ENCODE measurements at regions not wholly inside any gene's neighbourhood (a gene's known extent, or its start where the extent isn't known, plus 50 kb on each side); places are given as distances from the start of the nearest gene placed in this dataset.
"Not testable (repeated sequence)": the region's sequence is repeated elsewhere in the genome, so short reads cannot be mapped to it uniquely, and the experiment has no call there.

GRCh38 chr2:54065411-54065810, 50.0 kb upstream of the ACYP2 start:
- peak; percentile 83 for DNase-seq (ENCODE audit: low read depth)

DNA sequence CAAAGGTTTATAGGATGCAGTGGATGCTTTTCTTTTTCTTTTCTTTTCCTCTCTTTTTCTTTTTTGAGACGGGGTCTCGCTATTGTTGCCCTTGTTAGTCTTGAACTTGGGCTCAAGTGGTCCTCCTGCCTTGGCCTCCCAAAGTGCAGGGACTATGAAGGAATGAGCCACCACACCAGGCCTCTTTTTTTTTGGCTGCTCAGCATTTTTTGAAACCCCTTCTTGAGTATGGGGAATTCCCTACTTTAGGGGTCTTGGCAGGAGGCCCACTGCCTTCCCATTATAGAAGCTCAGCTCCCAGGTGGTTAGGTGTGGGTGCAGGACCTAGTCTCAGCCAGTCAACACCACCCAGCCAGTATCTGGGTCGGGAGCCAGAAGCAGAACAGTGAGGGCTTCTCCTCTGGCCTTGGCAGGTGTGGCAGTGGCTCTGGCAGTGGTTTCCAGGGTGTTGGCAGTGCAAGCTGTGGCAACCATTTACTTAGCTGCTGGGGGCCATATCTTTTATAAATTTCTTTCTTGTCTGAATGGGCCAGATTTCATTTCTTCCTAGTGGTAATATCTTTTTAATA, 51.4 kb upstream of the ACYP2 start:
- DNase-seq (ENCODE audit: low read depth) = no peak

GRCh38 chr2:54062401-54062800, 53.0 kb upstream of the ACYP2 start:
- no peak for DNase-seq (ENCODE audit: low read depth)

GRCh38 chr2:54061272-54061671, 54.1 kb upstream of the ACYP2 start:
- no peak for DNase-seq (ENCODE audit: low read depth)

- no peak for DNase-seq (ENCODE audit: low read depth)
These were observed 55.4 kb upstream of the ACYP2 start for GRCh38 chr2:54059986-54060385.

DNA sequence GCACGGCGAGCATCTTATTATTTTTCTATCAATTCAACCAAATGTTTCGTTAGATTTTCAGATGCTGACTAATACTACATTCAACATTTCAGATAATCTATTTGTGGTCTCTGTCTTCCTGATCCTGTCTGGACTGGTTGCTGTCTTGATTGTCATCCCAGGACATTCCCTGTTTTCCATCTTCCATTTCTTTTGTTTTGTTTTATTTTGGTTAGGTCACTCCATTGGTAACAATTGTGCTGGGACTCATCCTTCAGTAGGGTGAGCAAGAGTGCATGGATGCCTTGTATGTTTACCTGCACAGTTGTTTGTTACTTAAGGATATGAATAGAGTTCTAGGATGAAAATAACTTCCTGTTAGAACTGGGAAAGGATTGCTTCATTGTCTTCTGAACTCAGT, 55.9 kb upstream of the ACYP2 start:
- DNase-seq (ENCODE audit: low read depth) = no peak

DNA sequence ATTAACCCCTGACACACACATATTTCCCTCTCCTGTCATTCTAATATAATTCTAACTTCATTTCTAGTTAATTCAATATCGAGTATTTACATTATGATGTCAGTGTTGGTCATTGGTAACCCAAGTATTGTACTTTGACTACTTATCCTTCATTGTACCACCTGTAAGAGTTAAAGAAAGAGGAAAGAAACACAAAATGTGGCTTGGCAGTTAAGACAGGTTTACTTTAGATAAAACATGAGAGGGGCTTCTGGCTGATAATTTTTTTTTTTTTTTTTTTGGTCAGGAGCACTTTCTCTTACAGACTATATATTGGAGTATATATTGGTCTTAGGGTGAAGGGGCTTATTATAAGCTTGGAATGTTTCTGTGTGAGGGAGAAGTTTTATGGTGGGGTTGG, 57.0 kb upstream of the ACYP2 start:
- DNase-seq (ENCODE audit: low read depth) = no peak

DNA sequence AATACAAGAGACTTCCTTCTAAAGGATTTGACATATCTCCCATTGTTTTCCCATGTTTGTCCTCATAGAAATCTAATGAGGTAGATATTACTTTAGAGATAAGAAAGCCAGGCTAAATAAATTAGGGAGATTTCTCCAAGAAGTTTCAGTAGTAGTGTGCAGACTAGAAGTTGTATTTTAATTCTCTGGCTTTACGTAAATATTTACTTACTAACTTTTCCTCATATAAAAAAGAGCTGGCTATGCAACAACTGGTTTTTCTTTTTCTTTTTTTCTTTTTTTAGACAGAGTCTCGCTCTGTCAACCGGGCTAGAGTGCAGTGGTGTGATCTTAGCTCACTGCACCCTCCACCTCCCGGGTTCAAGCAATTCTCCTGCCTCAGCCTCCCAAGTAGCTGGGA, 60.6 kb upstream of the ACYP2 start:
- no peak for DNase-seq (ENCODE audit: low read depth)

DNA sequence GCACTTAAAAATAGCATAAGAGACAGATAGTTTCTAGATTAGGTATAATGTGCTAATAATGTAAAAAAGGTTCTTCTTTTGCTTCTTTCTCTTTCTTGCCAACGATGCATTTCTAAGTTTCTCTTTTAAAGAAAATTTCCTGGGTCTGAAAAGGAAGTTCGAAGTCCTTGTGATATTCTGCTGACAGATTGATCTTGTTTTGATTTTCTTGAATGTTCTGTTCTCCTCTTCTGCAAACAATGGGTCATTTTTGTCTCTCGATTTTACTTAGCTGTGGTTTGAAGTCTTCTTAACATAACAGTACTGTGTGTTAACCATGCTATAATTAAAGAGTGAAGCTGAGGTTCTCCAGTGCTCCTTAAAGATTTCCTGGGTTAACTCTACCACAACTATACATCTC, 61.1 kb upstream of the ACYP2 start:
- DNase-seq (ENCODE audit: low read depth) = no peak

DNA sequence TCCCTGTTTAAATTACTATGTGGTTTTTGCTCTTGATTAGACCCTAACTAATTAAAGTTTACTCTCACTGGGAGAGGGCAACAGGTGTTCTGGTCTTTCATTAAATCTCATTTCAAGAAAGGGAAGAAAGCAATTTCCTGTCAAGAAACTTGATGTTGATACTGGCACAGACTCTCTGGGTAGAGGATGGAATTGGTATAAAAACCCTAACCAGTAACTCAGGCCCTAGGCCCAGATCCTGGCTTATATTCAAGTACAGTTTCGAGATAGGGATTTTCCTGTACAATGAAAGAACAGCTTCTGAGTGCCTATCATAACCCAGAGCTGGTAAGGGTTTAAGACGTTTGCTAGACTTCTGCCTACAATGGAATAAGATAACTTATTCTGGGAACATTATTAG, 61.6 kb upstream of the ACYP2 start:
- DNase-seq (ENCODE audit: low read depth) = no peak

- no peak for DNase-seq (ENCODE audit: low read depth)
These were observed 62.3 kb upstream of the ACYP2 start for GRCh38 chr2:54052825-54053718.

- DNase-seq (ENCODE audit: low read depth) = no peak
These were observed 65.0 kb upstream of the ACYP2 start for GRCh38 chr2:54050445-54050844.

GRCh38 chr2:54049365-54049764, 66.0 kb upstream of the ACYP2 start:
- no peak for DNase-seq (ENCODE audit: low read depth)

DNA sequence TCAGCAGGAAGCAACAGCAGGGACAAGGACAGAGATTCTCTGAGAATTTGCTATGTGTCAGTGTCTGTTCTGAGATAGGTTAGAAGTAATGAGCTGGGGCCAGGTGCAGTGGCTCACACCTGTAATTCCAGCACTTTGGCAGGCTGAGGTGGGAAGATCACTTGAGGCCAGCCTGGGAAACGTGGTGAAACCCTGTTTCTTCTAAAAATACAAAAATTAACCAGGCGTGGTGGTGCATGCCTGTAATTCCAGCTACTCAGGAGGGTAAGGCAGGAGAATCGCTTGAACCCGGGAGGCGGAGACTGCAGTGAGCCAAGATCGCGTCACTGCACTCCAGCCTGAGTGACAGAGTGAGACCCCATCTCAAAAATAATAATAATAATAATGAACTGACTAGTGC, 66.5 kb upstream of the ACYP2 start:
- not testable (repeated sequence) for DNase-seq (ENCODE audit: low read depth)

DNA sequence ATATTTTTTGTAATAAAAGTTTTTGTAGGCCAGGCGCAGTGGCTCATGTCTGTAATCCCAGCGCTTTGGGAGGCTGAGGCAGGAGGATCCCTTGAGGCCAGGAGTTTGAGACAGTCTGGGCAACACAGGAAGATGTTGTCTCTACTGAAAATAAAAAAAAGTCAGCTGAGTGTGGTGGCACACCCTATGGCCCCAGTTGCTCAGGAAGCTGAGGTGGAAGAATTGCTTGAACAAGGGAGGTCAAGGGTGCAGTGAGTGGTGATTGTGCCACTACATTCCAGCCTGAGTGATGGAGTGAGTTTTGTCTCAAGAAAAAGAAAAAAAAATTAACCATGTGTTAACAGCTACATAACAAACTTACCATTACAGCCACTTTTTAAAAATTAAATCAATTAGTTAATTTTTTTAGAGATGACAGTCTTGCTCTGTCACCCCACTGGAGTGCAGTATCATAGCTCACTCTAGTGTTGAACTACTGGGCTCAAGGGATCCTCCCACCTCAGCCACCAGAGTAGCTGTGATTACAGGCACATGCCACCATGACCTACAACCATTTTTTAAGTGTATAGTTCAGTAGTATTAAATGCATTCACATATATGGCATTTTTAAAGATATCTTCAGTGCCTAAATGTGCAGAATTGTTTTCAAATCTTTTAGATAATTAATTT, 67.2 kb upstream of the ACYP2 start:
- DNase-seq (ENCODE audit: low read depth) = peak; percentile 21

- DNase-seq (ENCODE audit: low read depth) = no peak
These were observed 67.8 kb upstream of the ACYP2 start for GRCh38 chr2:54047658-54048057.

- DNase-seq (ENCODE audit: low read depth) = peak; percentile 51
These were observed 68.3 kb upstream of the ACYP2 start for GRCh38 chr2:54047091-54047490.

- DNase-seq (ENCODE audit: low read depth) = no peak
These were observed 72.3 kb upstream of the PSME4 start for GRCh38 chr2:54042897-54043620.

DNA sequence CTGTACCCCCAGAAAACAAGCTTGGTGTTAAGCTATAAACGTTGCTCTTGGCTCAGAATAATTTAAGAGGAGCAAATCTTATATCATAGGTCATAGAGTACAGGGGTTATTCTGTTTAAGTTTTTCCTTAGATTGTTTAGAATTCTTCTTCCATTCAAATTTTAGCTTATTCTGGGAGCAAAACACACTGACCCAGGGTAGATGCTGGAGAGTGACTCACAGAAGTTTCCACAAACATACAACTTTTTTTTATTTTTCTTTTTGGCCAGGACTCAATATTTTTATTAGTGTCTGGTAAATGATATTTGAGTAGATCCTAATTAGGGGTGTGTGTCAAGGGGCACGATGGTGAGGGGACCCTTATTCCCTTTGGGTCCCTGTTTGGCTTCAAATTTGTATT, 71.5 kb upstream of the PSME4 start:
- no peak for DNase-seq (ENCODE audit: low read depth)

GRCh38 chr2:54041135-54041534, 70.3 kb upstream of the PSME4 start:
- DNase-seq (ENCODE audit: low read depth) = peak; percentile 90

DNA sequence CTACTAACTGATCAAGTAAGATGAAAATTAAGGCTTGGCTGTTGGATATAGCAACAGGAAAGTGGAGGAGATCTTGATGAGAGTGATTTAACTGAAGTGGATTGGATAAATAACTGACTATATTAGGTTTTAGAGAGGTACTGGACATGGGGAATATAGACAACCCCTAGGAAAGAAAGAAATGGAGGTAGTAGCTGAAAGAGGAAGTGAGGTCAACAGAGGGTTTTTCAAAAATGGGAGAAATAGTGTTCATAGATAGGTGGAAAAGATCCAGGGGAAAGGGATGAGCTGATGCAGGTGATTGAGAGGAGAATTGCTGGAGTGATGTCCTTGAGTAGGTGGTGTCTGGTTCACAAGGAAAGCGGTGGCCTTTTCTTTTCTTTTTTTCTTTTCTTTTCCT, 69.9 kb upstream of the PSME4 start:
- DNase-seq (ENCODE audit: low read depth) = no peak

DNA sequence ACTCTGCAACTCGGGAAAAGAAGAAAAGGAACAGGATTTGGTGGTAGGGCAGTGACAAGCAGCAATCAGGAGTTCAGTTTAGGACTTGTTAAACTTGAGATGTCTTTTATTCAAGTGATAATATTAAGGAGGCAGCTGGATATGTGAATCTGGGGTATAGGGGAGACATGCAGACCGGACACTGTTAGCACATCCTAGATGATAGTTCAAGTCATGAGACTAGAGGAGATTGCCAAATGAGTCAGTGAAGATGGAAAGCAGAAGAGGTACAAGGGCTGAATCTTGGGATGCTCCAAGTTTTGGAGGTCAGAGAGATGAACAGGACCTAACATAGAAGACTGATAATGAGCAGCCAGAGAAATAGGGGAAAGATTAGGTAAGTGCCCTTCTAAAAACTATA, 69.5 kb upstream of the PSME4 start:
- DNase-seq (ENCODE audit: low read depth) = no peak

All from HT1080 (cell line).